CD14-positive monocyte (primary cell): ENCODE measurements at regions not wholly inside any gene's neighbourhood (a gene's known extent, or its start where the extent isn't known, plus 50 kb on each side); places are given as distances from the start of the nearest gene placed in this dataset.

Experiments
- DNase-seq, 3 donors: peaks; one replicate each; pipeline ENCODE4 v3.0.0-alpha.2; 2011 to 2022
- H2AFZ ChIP-seq: 2 replicates; pipeline ENCODE4 v1.6.0; 2012; ENCODE audit warnings: mild to moderate bottlenecking, low read depth, low read length, inconsistent platforms; ENCODE audit not compliant: insufficient read depth, poor library complexity, severe bottlenecking
- H3K27ac ChIP-seq, 2 donors: 1 replicate in 1 of 2; 2 replicates in 1 of 2; pipeline ENCODE4 v1.5.1; 2012 to 2013; ENCODE audit warnings: low read length in 2 of 2, control low read depth in 1 of 2, inconsistent platforms in 1 of 2, low read depth in 1 of 2, mild to moderate bottlenecking in 1 of 2
- H3K27me3 ChIP-seq, 2 donors: one replicate each; pipeline versions ENCODE4 v1.6.0 to v1.6.1; 2011 to 2013; ENCODE audit warnings: low read length in 2 of 2; ENCODE audit not compliant: control insufficient read depth in 2 of 2, insufficient read depth in 2 of 2
- H3K36me3 ChIP-seq, 2 donors: replicated peaks in 1 of 2; 1 replicate in 1 of 2; 2 replicates in 1 of 2; pipeline versions ENCODE4 v1.5.1 to v1.6.1; 2012 to 2013; ENCODE audit warnings: low read length in 2 of 2, control low read depth in 1 of 2, inconsistent platforms in 1 of 2, mild to moderate bottlenecking in 1 of 2; ENCODE audit not compliant: insufficient read depth in 2 of 2, control insufficient read depth in 1 of 2
- H3K4me1 ChIP-seq, 2 donors: 1 replicate in 1 of 2; 2 replicates in 1 of 2; pipeline versions ENCODE4 v1.5.1 to v1.6.1; 2012 to 2013; ENCODE audit warnings: low read length in 2 of 2, control low read depth in 1 of 2, inconsistent platforms in 1 of 2, mild to moderate bottlenecking in 1 of 2, moderate library complexity in 1 of 2; ENCODE audit not compliant: insufficient read depth in 2 of 2, control insufficient read depth in 1 of 2
- H3K4me2 ChIP-seq: replicated peaks from 2 replicates; pipeline ENCODE3; 2012; ENCODE audit warnings: low read length, moderate library complexity, mild to moderate bottlenecking; ENCODE audit not compliant: poor library complexity, severe bottlenecking; ENCODE audit errors: extremely low read depth
- H3K4me3 ChIP-seq, 3 experiments: fragments of 200-600 bp in 1 of 3; sonication (generic) in 1 of 3; replicated peaks in 1 of 3; 1 replicate in 2 of 3; 2 replicates in 1 of 3; pipeline ENCODE4 v1.5.1; 2011 to 2013; ENCODE audit warnings: low read length in 3 of 3, mild to moderate bottlenecking in 3 of 3, control low read depth in 2 of 3, low read depth in 2 of 3, inconsistent platforms in 1 of 3, moderate library complexity in 1 of 3
- H3K79me2 ChIP-seq: 2 replicates; pipeline ENCODE4 v1.6.0; 2012; ENCODE audit warnings: mild to moderate bottlenecking, control low read depth, inconsistent platforms, low read length, moderate library complexity; ENCODE audit not compliant: insufficient read depth
- H3K9ac ChIP-seq: 2 replicates; pipeline ENCODE4 v1.6.0; 2017; ENCODE audit warnings: low read length, mild to moderate bottlenecking; ENCODE audit not compliant: insufficient read depth, poor library complexity, severe bottlenecking
- H3K9me3 ChIP-seq, 2 donors: replicated peaks in 1 of 2; 1 replicate in 1 of 2; 2 replicates in 1 of 2; pipeline versions ENCODE4 v1.5.1 to v1.6.1; 2012 to 2013; ENCODE audit warnings: low read length in 2 of 2, control low read depth in 1 of 2; ENCODE audit not compliant: control insufficient read depth in 1 of 2, insufficient read depth in 1 of 2
- H4K20me1 ChIP-seq: 2 replicates; pipeline ENCODE4 v1.6.0; 2012; ENCODE audit warnings: mild to moderate bottlenecking, low read length, control low read depth, moderate library complexity; ENCODE audit not compliant: insufficient read depth
- H3K27ac Mint-ChIP-seq, 7 donors: one replicate each; pipeline ENCODE4 v1.8.0; 2020; ENCODE audit warnings: mild to moderate bottlenecking in 7 of 7, mixed read lengths in 7 of 7, moderate library complexity in 6 of 7, inconsistent platforms in 2 of 7
- H3K27me3 Mint-ChIP-seq, 3 donors: one replicate each; pipeline ENCODE4 v1.8.0; 2021 to 2022; ENCODE audit warnings: low read depth in 3 of 3, mild to moderate bottlenecking in 3 of 3, mixed read lengths in 3 of 3, moderate library complexity in 3 of 3, inconsistent platforms in 1 of 3
- H3K36me3 Mint-ChIP-seq, 2 donors: one replicate each; pipeline ENCODE4 v1.8.0; 2020; ENCODE audit warnings: mixed read lengths in 2 of 2, inconsistent platforms in 1 of 2, mild to moderate bottlenecking in 1 of 2
- H3K4me1 Mint-ChIP-seq: one replicate; pipeline ENCODE4 v1.8.0; 2020; ENCODE audit warnings: mild to moderate bottlenecking, mixed read lengths
- H3K4me3 Mint-ChIP-seq, 2 donors: one replicate each; pipeline ENCODE4 v1.8.0; 2020; ENCODE audit warnings: mild to moderate bottlenecking in 2 of 2, mixed read lengths in 2 of 2, moderate library complexity in 1 of 2
- H3K9me3 Mint-ChIP-seq, 7 donors: one replicate each; pipeline ENCODE4 v1.8.0; 2020 to 2022; ENCODE audit warnings: mixed read lengths in 7 of 7, mild to moderate bottlenecking in 6 of 7, moderate library complexity in 6 of 7, inconsistent platforms in 2 of 7
- CTCF ChIP-seq: fragments of 200-600 bp; IDR thresholded peaks from one replicate; pipeline ENCODE4 v1.8.0; 2022; ENCODE audit warnings: antibody characterized with exemption, mild to moderate bottlenecking
- WGBS: methylation state at CpG from one replicate; pipeline ENCODE4 v1.1.5; 2013; ENCODE audit warnings: missing lambda C conversion rate; ENCODE audit not compliant: insufficient coverage; 5-methylcytosine and 5-hydroxymethylcytosine counted together
- intact Hi-C, 2 donors: fragments of 100-400 bp; cut with micrococcal nuclease; formaldehyde crosslinking; loops; one replicate each; pipeline versions ENCODE4 v1.15.0 to v1.15.1; 2023

GRCh38 chr1:70819231-70819630 lies 228.4 kb downstream of the PTGER3 start:
- H3K4me3 Mint-ChIP-seq, result no peak overlapping the region
- WGBS, result no CpG with 5 or more reads among the region's 2 CpGs
- no peaks in the 10 kb centered on the region for H3K36me3 Mint-ChIP-seq
- Histone ChIP-seq H2AFZ (no peak overlapping the region), H3K36me3 (no peaks in the 10 kb centered on the region), H3K9ac (no peak overlapping the region), H3K9me3 (no peaks in the 10 kb centered on the region), H3K79me2 (no peaks in the 10 kb centered on the region), H4K20me1 (no peaks in the 10 kb centered on the region), H3K4me1 (peaks cover 16 to 23% of the 10 kb centered on the region in 2 donors), H3K4me3 (no peak overlapping the region), H3K4me2 (no peak overlapping the region), H3K27me3 (no peaks in the 10 kb centered on the region), H3K27ac (no peak overlapping the region)
- peaks cover 0 to 2% (median 0%) of the 10 kb centered on the region in 3 donors for H3K27me3 Mint-ChIP-seq
- peaks cover 30% of the 10 kb centered on the region for H3K4me1 Mint-ChIP-seq
- H3K27ac Mint-ChIP-seq, result no peak overlapping the region
- intact Hi-C loops, result no loop called here
- peaks cover 0 to 4% (median 3%) of the 10 kb centered on the region in 7 donors for H3K9me3 Mint-ChIP-seq
- TF ChIP-seq CTCF, result no peak
- DNase-seq, result no peak

- H3K36me3 Mint-ChIP-seq, result no peaks in the 10 kb centered on the region
- H3K27me3 Mint-ChIP-seq, result peaks cover 0 to 2% (median 0%) of the 10 kb centered on the region in 3 donors
- no peaks in the 10 kb centered on the region for H3K9me3 ChIP-seq
- peak overlapping the region in 1 of 7 donors; percentile 68 for H3K27ac Mint-ChIP-seq
- peaks cover 30% of the 10 kb centered on the region for H3K4me1 Mint-ChIP-seq
- no peaks in the 10 kb centered on the region for H4K20me1 ChIP-seq
- TF ChIP-seq CTCF, result no peak
- no peak overlapping the region for H3K9ac ChIP-seq
- no peak overlapping the region for H3K27ac ChIP-seq
- peaks cover 0 to 4% (median 3%) of the 10 kb centered on the region in 7 donors for H3K9me3 Mint-ChIP-seq
- intact Hi-C loops, result no loop called here
- H3K79me2 ChIP-seq, result no peaks in the 10 kb centered on the region
- no peak for DNase-seq
- H2AFZ ChIP-seq, result no peak overlapping the region
- peaks cover 16 to 23% of the 10 kb centered on the region in 2 donors for H3K4me1 ChIP-seq
- no peak overlapping the region for H3K4me3 Mint-ChIP-seq
- H3K36me3 ChIP-seq, result no peaks in the 10 kb centered on the region
- H3K27me3 ChIP-seq, result no peaks in the 10 kb centered on the region
- H3K4me3 ChIP-seq, result no peak overlapping the region
- no peak overlapping the region for H3K4me2 ChIP-seq
Observed at GRCh38 chr1:70819785-70820184, 227.8 kb downstream of the PTGER3 start.
